GM19099 (cell line): ENCODE measurements at regions not wholly inside any gene's neighbourhood (a gene's known extent, or its start where the extent isn't known, plus 50 kb on each side); places are given as distances from the start of the nearest gene placed in this dataset.

ENCODE experiments used
- POLR2A ChIP-seq: IDR thresholded peaks from 3 replicates; pipeline ENCODE4 v1.6.1; 2011; ENCODE audit warnings: low read depth; ENCODE audit not compliant: insufficient read length; ENCODE audit errors: extremely low read depth

DNA sequence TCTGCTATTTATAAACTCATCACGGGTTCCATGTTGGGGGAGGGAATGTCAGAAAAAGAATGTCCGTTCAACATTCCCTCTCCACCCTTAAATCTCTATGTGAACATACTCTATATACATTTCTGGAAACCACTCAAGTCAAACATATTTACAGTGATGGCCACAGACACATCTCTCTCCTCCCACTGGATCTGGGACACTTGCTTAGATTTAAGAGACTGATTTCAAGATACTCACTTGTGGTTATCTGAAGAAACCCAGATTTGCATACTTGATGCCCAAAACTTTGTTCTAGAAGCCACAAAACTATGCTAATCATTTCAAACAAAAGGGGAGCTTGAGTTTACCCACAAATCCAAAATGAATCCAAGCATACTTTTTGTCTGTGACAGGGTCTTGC is 182.9 kb upstream of the SOX9 start:
- TF ChIP-seq POLR2A = no peak

DNA sequence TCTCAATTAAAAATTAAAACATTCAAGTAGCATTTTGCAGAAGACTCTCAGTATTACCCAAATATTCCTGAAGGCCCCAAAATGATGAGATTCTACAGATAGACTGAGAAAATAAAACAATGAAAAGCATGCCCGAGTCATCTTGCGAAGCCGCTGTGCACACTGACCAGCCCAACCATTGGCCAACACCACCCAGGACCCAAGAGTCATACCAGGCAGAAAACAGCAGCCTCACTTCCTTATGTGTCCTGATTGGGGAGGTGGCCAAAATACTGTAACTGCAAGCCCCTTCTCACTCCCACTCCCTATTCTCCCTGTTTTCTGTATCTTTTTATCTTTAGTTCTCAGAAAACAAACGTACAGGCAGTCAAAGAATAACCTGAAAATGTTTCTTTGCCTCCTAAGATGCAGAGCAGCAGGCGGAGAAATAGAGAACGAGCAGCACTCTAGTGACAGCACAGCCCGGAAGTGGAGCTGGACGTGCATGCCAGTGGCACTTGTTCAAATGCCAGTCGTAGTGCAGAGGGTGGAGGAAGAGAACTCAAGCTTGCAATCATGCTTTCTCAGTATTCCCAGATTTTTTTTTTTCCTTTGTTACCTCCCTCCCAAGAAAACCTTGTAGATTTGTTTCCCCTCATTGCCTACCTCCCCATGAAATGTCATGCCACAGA is 182.3 kb upstream of the SOX9 start:
- TF ChIP-seq POLR2A = no peak

DNA sequence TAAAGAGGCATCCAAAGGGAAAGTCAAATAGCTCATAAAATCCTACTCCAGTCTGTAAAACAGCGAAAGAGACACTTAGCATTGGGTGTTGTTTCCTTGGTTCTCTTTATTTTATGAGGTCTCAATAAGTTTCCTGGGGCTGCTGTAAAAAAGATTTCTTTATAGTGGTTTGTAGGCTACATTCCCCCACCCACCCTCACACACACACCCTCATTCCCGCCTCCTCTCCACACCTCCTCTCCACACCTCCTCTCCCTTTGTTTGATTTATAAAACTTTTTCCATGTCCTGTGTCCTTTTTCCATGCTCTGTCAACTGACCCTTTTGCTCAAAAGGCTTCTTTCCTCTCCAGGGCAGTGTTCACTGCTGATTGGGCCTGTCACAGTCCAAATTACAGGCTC is 178.9 kb upstream of the SOX9 start:
- TF ChIP-seq POLR2A = no peak

DNA sequence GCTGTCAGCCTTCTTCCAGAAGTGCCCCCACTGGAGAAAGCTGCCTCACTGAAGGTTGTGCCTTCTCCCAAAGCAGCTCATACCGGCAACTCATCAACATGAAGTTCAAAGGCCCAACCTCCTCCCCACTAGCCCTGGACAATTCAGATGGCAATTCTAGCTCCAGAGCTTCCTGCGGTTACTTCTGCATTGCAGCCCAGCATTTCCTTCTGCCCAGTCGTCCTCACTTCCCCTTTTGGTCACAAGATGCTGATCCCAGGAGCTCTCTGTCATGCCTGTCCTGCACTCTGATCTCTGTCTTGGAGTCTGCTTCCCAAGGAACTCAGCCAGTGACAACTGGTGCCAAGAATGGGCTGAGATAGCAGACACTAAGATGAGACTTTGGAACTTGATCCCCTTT is 178.2 kb upstream of the SOX9 start:
- TF ChIP-seq POLR2A = no peak

DNA sequence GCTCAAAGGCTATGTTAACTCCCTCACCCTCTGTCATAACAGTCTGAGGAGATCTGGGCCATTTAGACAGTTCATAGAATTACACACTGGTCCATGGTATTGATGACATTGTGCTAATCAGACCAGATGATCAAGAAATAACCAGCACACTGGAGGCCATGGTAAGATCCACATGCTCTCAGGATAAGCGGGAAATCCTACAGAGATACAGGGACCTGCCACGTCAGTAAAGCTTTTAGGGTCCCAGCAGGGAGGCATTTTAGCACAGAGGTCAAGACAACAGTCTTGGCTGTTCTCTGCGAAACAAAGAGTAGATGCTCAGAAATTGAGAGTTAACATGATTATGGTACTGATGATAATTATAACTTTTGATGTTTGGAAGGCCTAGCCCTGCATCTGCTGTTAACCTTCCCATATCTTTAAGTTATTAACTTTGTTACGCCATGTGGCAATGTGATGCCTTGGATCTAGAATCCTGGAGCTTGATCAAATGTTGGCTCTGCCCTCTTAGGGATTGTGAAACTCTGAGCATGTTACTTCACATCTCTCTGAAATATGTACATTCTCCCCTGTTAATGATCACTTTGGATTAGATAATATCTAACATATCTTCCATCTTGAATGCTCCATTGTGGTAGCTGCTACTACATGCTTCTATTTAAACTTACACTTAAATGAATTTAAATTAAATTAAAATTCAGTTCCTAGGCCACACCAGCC is 172.0 kb upstream of the SOX9 start:
- no peak for TF ChIP-seq POLR2A

DNA sequence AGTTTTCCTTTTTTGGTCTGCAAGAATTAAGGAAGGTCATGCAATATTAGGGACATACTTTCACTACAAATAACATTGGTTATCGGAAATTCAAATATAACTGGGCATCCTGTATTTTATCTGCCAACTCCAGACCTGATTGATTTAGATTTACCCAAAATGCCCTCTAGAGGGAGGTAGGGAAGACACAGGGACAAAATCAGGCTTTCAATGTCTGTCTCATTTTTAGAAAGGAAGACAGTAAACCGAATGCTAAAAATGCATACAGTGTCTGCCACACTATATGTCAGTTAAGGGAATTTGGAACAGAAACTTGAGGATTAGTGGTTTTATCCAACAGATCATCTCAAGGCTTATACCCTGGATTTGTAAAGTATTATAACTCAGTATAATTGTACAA is 161.7 kb upstream of the SOX9 start:
- TF ChIP-seq POLR2A = no peak

DNA sequence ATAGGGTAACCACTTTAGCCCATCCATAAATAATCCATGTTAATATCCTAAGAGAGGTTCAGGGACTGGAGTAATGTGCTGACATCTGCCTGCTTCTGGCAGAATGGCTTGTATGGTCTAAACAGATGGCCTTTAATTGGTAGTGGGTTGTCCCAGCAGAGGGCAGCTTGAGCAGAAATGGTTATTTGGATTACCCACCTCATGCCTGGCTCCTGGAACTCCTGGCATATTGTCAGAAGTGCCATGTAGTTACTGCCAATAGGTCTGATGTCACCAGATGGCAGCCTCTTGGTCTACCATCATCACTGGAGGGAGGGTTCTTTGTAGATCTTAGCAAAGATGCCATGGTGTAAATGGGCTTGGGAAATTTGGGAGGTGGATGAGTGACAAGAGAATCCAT is 157.5 kb upstream of the SOX9 start:
- TF ChIP-seq POLR2A = no peak

DNA sequence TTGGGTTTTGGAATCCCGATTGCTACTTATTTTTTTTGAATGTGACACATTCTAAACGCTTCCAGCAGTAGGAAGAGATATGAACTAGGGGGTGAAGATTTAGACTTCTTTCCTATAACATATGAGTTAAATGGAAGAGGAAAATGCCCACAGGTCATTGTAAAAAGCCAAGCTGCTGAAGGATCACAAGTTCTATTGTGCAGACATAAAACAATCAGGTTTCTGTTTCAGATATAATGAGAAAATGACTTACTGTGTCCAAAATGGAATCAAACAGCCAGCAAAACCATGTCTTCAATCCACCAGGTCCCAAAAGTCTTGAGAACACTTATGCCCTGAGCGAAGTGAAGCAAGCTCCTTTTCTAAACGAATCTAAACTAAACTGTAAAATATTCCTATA is 157.0 kb upstream of the SOX9 start:
- TF ChIP-seq POLR2A = no peak

DNA sequence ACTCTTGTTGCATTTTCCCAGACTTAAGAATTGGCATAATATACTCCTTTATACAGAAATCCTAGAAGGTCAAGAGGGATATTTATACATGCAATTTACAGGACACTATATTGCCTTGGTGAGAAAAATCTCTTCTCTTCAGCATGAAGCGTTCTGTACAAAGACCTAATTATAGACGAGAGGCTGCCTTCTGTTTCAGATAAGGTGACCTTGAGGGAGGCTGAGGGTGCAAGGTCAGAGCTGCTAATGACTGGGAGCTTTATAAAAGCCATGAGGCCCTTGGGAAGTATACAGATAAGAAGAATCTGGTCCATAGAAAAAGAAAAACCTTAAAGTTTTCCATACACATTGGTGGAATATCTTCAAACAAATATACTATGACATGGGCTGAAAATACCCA is 156.3 kb upstream of the SOX9 start:
- TF ChIP-seq POLR2A = no peak

DNA sequence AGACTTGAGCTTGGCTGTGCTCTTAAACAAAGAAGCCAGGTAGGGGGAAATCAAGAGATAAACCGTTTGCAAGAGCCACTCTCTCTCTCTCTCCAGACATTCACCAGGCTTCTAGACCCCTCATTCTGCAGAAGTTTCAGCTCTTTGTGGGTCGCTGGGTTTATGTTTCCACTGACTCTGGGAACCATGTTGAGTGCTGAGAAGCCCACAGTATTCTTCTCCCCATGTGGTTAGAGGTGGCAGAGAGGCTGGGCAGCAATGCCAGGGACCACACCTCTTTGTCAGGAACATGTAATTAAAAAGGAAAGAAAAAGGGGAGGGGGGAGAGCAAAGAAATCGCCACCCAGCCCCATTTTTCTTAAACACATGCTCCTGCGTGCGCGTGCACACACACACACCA is 154.8 kb upstream of the SOX9 start:
- TF ChIP-seq POLR2A = no peak

DNA sequence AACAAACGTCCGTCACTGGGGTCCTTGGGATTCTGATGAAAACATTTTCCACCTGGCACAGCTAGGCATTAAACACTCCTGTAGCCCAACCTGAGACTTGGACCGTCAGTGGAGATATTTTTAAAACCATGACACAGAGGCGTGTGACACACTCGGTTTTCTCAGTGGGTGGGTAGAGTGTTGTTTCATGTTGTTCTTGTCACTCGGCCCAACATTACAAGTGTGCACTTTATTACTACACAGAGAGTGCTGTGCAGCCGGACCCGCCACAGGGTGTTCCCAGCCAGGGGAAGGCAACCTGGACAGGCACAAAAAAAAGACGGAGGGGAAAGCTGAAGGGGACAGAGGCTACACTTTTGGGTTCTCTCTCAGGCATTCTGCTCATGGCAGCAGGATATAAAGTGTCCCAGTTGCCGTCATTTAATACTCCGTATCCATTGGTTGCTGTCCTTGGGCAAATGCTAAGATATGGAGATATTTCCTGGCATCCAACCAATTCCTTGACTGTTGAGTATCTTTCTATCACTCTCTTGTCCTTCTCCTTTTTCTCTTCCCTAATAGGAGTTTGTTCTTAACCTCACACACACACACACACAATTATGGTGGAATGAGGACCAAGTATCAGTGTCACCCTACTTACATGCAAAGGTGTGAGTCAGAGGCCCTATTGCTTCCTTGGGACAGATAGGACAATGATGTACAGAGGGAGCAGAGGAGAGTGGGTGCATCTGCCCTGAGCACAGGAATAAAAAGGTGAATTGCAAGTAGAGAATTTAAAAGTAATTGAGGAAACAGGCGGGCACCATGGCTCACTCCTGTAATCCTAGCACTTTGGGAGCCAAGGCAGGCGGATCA is 154.1 kb upstream of the SOX9 start:
- no peak for TF ChIP-seq POLR2A

DNA sequence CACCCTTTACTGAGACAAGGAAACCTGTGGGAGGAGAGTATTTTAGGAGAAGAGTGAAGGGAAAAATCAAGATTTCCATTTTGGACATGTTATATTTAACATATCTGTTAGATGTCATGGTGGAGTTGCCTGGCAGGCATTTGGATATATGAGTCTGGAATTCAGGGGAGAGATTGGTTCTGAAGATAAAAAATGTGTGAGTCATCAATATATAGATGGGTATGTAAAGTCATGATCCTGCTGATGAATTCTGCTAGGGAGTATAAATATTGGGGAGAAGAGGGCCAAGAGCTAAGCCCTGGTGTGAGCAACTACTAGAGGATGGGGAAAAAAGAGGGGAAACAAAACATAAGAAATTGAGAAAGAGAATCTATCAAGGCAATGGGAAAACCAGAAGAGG is 151.3 kb upstream of the SOX9 start:
- TF ChIP-seq POLR2A = no peak

DNA sequence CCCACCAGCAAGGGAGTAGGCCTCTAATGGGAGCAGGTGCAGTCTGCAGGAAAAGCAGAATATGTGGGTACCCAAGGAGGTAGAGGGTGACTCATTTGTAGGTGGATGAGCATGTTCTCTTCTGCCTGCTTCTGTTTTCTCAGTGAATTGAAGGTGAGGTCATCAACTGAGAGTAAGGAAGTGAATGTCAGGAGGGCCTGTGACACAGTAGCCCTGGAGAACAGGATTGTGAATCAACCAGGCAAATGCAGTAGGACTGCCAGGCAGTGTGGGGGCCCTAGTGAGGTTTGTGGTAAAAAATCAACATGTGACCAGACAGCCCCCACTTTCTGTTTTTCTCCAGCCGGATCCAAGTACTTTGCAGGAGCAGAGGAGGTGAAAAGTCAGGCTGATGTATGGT is 150.5 kb upstream of the SOX9 start:
- TF ChIP-seq POLR2A = no peak

DNA sequence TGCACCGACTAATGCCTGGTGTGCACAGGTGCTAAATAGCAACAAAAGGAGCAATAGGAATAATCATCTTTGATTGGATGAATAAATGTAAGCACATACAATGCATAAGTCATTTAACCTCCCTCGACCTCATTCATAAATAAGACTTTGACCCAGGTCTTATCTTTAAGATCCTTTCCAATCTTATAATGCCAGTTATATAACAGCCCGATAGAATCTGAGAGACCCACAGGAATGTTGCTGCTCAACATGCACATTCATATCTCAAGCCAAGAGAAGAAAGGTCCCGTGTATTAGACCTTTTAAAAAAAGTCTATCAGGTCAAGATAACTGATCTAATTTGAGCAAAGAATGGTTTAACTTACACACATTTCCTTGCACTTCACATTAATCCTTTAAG is 146.8 kb upstream of the SOX9 start:
- TF ChIP-seq POLR2A = no peak

DNA sequence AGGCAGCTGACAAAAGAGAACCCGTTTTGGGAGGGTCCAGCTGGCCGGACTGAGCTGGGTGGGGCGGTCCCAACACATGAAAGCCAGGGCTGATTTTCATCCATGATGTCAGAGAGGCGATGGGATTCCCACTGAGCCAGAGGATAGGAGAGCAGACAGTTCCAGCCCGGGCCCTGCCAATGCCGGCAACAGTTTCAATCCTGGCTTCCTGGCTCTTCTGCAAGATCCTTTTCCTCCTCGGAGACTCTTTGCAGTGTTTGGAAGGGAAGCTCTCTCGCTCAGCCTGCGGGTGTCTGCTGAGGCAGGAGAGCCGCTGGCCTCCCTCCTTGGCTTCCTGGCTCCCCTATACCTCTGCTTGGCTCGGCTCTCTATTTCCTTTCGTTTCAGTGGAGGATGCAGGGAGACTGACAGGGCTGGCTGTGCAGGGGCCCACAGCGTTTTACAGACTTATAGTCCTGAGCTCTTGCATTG is 145.5 kb upstream of the SOX9 start:
- no peak for TF ChIP-seq POLR2A
